HepG2 (cell line): ENCODE measurements at regions not wholly inside any gene's neighbourhood (a gene's known extent, or its start where the extent isn't known, plus 50 kb on each side); places are given as distances from the start of the nearest gene placed in this dataset.

Experiments used
- EP300 ChIP-seq, 3 experiments: sonication (generic) in 1 of 3; formaldehyde crosslinking in 1 of 3; IDR thresholded peaks; 2 replicates each; pipeline versions ENCODE4 v1.5.1 to v1.6.1; 2011 to 2020; ENCODE audit warnings: low read depth in 2 of 3, low read length in 2 of 3, borderline replicate concordance in 1 of 3, improper control_type of control experiment in 1 of 3, mild to moderate bottlenecking in 1 of 3, missing genetic modification reagents in 1 of 3, moderate library complexity in 1 of 3
- NFE2L1 ChIP-seq: sonication (generic); formaldehyde crosslinking; IDR thresholded peaks from 2 replicates; pipeline ENCODE4 v1.4.0; 2020; ENCODE audit warnings: missing genetic modification reagents, mild to moderate bottlenecking, borderline replicate concordance
- NRL ChIP-seq: sonication (generic); formaldehyde crosslinking; IDR thresholded peaks from 2 replicates; pipeline ENCODE4 v1.5.0; 2020; ENCODE audit warnings: missing genetic modification reagents, mild to moderate bottlenecking, moderate library complexity, borderline replicate concordance
- POLR2AphosphoS2 ChIP-seq: IDR thresholded peaks from 2 replicates; pipeline ENCODE4 v1.6.1; 2011; ENCODE audit warnings: low read depth, low read length, improper control_type of control experiment
- RNF2 ChIP-seq: fragments of 450-650 bp; conservative IDR thresholded peaks from 2 replicates; pipeline ENCODE4 v1.6.1; 2016; ENCODE audit warnings: low read depth
- SMC3 ChIP-seq: IDR thresholded peaks from 2 replicates; pipeline ENCODE4 v1.6.1; 2011; ENCODE audit warnings: low read length, improper control_type of control experiment
- TOE1 ChIP-seq: sonication (generic); formaldehyde crosslinking; IDR thresholded peaks from 2 replicates; pipeline ENCODE4 v1.4.0; 2020; ENCODE audit warnings: mild to moderate bottlenecking, missing genetic modification reagents
- ZBED4 ChIP-seq: sonication (generic); formaldehyde crosslinking; IDR thresholded peaks from 2 replicates; pipeline ENCODE4 v1.4.0; 2020; ENCODE audit warnings: missing genetic modification reagents, borderline replicate concordance
- ZBTB7B ChIP-seq: sonication (generic); formaldehyde crosslinking; IDR thresholded peaks from 2 replicates; pipeline ENCODE4 v1.4.0; 2020; ENCODE audit warnings: missing genetic modification reagents
- ZNF136 ChIP-seq: sonication (generic); formaldehyde crosslinking; IDR thresholded peaks from 2 replicates; pipeline ENCODE4 v1.8.1; 2022; ENCODE audit warnings: low read depth, mild to moderate bottlenecking, moderate library complexity, missing genetic modification reagents
- ZNF138 ChIP-seq: sonication (generic); formaldehyde crosslinking; IDR thresholded peaks from 2 replicates; pipeline ENCODE4 v1.5.0; 2020; ENCODE audit warnings: mild to moderate bottlenecking, low read depth, missing genetic modification reagents
- ZNF225 ChIP-seq: sonication (generic); formaldehyde crosslinking; IDR thresholded peaks from 2 replicates; pipeline ENCODE4 v1.4.0; 2020; ENCODE audit warnings: mild to moderate bottlenecking, missing genetic modification reagents
- ZNF44 ChIP-seq: sonication (generic); formaldehyde crosslinking; IDR thresholded peaks from 2 replicates; pipeline ENCODE4 v1.5.1; 2020; ENCODE audit warnings: mild to moderate bottlenecking, missing genetic modification reagents
- ZNF496 ChIP-seq: sonication (generic); formaldehyde crosslinking; IDR thresholded peaks from 2 replicates; pipeline ENCODE4 v1.8.1; 2023; ENCODE audit warnings: mild to moderate bottlenecking, moderate library complexity, missing genetic modification reagents; ENCODE audit not compliant: insufficient replicate concordance
- ZNF563 ChIP-seq: sonication (generic); formaldehyde crosslinking; IDR thresholded peaks from 2 replicates; pipeline ENCODE4 v1.8.0; 2022; ENCODE audit warnings: mild to moderate bottlenecking, moderate library complexity, missing genetic modification reagents

- no peak for TF ChIP-seq ZBTB7B (CRISPR knock-in tag)
- no peak for TF ChIP-seq ZNF44 (CRISPR knock-in tag)
- no peak for TF ChIP-seq EP300 (IDR thresholded peaks at IDR 0.05; ENCODE audit: low read depth in 2 of 2, low read length in 2 of 2)
- TF ChIP-seq EP300 (CRISPR knock-in tag; IDR thresholded peaks at IDR 0.05; ENCODE audit: borderline replicate concordance): no peak
- TF ChIP-seq POLR2AphosphoS2: no peak
- TF ChIP-seq ZNF225 (CRISPR knock-in tag): no peak
- no peak for TF ChIP-seq TOE1
- no peak for TF ChIP-seq ZNF138
- TF ChIP-seq ZNF496 (CRISPR knock-in tag): no peak
- TF ChIP-seq NFE2L1 (CRISPR knock-in tag): no peak
- no peak for TF ChIP-seq ZNF136 (CRISPR knock-in tag)
- TF ChIP-seq RNF2: no peak
- no peak for TF ChIP-seq ZBED4 (CRISPR knock-in tag)
- TF ChIP-seq SMC3: peak; percentile 75
- TF ChIP-seq ZNF563: no peak
- TF ChIP-seq NRL (CRISPR knock-in tag): no peak
Measured at GRCh38 chr14:30005114-30005808, 77.6 kb upstream of the PRKD1 start (continued).
